Stimulated activated CD4-positive, alpha-beta T cell treated with anti-CD3 and anti-CD28 coated beads, Interleukin-2, amount 100 ng/mL, for 4 hours (primary cell): ENCODE measurements at regions not wholly inside any gene's neighbourhood (a gene's known extent, or its start where the extent isn't known, plus 50 kb on each side); places are given as distances from the start of the nearest gene placed in this dataset.
"Not testable (repeated sequence)": the region's sequence is repeated elsewhere in the genome, so short reads cannot be mapped to it uniquely, and the experiment has no call there.

ENCODE experiments used
- DNase-seq: peaks from one replicate; pipeline ENCODE4 v3.0.0-alpha.2; 2020; ENCODE audit warnings: low read depth

DNA sequence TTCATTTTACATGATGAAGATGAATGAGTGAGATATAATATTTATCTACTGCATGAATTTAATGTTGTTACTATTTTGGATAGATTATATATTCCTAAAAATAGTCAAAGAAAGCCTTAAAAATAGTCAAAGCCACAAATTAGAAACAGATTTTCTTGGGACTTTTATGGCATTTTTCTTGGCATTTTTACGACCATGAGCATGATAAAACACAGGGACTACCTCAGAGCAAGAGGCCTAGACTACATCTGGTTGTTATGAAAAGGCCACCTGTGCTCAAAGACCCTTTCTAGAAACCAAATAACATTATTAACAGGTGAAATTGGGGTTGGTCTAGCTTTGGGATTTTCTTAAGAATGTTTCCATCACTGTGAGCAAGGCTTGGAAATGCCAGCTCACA is 281.0 kb downstream of the OXSM start:
- no peak for DNase-seq

DNA sequence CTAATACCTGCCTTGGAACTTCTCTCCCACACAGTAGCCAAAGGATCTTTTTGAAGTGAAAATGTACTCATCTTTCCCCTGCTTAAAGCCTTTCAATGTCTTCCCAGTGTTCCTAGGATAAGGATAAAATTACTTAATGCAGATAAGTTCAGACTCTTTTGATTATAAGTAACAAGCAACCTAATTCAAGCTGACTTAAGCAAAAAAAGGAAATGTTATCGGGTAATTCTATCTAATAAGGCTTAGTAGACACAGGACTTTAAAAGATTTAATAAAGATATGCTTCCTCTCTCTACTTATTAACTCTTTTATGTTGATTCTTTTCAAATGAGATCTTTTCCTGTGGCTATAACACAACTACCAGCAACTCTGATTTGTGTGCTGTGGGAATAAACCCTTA is 284.2 kb downstream of the OXSM start:
- DNase-seq, result no peak

DNA sequence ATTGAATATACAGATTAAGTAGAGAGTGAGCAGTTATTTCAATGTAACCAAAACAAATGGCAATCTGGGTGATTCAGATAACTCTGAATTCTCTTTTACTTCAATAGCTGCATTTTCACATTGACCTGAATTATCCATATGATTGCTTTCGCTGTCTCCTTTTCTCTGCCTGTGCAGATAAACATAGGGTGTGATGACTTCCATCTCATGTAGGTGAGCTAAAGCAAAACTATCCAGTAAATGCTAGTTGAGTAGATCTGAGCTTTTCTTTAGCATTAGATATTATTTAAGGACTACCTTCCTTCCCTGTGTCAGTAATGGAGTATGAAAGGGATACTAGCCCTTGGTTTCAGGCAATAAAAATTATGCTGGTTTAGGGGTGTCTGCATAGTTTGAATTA is 288.6 kb downstream of the OXSM start:
- no peak for DNase-seq

DNA sequence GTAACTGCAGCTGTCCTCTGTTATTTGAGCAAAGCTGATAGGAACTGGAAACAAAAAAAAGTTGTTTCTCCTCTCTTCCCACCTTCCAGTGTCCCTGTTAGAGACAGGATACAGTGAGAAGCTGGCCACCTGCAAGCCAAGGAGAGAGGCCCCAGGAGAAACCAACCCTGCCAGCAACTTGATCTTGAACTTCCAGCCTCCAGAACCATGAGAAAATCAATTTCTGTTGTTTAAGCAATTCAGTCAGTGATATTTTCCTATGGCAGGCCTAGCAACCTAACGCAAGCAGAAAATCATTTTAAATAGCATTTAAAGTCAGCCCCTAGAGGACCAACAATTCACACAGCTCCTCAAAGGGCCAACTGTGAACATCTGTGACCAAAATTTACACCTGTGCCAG is 291.3 kb downstream of the OXSM start:
- DNase-seq, result no peak

DNA sequence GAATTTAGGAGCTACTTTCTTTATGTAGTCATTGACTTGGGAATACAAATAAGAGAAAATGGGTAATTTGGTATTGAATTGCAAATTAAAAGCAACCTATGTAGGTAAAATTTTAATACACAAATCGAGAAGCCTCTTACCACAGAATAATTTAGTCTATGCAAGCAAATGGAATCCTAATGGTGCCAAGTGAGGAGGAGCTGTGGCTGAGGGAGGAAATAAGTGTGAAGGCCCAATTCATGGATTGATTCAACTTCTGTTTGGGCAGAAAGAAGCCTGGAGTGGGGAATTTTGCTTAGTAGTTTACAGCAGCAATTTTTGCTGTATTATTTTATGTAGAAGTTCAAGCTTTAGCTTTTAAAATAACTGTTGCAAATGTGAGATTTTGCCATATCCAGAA is 291.9 kb downstream of the OXSM start:
- no peak for DNase-seq

DNA sequence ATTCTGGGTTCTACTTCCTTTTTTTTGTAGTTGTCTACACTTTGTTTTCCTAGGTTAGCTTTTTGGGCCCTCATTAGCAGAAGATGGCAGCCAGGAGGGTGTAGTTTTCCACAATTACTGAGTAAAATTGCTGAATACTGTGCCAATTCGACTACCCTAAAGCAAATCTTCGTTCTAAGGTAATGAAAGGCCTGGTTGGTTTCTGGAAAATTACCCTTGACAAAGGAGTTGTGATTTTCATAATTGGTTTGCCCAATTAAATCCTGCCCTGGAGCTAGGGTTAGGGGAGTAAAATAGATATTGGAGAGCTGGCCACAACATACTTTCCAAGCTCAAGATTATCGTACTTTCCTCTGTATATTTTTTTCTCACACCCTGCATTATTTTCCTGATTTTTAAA is 293.0 kb downstream of the OXSM start:
- DNase-seq, result no peak

DNA sequence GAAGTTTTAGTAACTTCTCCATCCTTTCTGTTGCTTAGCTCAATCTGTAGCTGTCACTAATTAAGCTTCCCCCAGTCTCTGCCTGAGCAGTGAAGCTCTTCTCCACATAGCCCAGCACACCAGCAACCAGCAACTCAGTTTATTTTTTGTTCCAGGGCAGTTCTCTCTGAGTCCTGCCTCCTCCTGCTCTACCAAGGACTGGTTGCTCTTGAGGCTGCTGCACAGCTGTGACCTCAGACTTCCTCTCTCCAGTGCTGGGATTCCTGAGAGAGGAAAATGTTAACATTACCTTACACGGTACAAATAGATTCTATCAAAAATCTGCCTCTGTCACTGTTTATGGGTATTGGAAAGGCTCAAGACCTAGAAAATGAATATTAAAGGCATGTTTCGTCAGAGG is 294.7 kb downstream of the OXSM start:
- DNase-seq, result no peak

DNA sequence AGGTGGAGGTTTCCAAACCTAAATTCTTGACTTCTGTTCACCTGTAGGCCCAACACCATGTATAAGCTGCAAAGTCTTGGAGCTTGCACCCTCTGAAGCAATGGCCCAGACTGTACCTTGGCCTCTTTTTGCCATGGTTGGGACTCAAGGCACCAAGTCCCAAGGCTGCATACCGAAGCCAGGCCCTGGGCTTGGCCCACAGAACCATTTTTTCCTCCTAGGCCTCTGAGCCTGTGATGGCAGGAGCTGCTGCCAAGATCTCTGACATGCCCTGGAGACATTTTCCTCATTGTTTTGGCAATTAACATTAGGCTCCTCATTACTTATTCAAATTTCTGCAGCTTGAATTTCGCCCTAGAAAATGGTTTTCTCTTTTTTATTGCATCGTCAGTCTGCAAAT is 297.9 kb downstream of the OXSM start:
- DNase-seq, result no peak

DNA sequence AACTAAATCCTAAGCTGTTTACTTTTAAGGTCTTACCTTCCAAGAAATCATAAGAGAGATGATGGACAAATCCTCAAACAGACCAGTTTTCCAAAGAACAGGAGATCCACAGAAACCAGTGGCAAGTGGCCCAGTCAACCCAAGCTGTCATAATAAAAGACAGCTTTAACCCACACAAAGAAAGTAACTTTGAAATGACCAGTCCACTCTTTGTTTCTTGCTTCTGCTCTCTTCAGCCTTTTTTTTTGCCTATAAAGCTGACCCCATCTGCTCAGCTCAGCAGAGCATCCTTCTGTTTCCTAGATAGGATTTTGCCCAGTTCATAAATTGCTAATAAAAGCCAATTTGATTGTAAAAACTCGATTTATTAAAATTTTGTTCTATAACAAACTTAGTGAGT is 299.4 kb downstream of the OXSM start:
- no peak for DNase-seq

DNA sequence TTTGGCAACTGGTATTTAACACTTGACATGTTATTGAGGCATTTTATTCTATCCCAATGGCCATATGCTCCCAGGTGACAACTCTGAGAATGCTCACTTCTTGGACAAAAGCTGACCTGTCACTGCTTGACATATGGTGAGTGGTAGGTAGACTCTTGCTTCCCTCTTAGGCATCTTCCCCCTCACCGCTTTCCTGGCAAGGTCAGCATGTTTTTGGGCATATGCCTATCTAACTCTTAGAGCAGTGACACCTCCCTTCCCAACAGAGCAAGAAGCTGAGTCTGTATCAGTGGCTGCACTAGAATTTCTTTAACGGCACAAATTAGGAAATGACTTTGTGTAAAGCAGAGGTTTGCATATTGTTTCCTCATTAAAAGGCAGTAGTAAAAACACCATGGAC is 300.7 kb downstream of the OXSM start:
- DNase-seq, result no peak

DNA sequence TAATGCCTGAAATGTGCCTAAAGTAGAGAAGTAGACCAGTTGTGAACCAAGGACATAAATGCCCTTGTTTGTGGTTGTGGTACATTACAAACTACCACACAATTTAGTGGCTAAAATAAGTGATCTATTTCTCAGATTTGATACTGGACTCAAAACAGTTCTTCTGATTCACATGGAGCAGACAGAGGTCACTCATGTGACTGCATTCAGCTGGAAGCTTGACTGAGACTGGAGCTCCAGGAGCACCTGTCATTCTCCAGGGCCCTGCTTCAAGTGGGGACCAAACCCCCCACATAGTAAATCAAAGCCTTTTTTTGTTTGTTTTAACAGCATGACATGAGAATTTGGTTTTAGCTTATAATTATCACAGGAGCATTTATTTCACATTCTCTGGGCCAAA is 301.2 kb downstream of the OXSM start:
- DNase-seq, result no peak

DNA sequence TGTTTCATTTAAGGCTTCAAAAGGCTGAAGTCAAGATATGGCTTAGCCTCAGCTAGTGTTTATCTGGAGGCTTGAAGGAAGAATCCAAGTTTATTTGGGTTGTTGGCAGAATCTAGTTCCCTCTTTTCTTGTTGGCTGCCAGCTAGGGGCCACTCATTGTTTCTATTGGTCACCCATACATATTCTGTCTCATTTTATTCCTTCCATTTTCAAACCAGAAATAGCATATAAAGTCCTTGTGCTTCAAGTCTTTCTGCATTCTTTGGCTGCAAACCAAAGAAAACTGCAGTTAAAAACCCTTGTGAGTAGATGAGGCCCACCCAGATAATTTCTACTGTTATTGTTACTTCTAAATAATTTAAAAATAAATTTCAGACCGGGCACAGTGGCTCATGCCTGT is 301.7 kb downstream of the OXSM start:
- no peak for DNase-seq

DNA sequence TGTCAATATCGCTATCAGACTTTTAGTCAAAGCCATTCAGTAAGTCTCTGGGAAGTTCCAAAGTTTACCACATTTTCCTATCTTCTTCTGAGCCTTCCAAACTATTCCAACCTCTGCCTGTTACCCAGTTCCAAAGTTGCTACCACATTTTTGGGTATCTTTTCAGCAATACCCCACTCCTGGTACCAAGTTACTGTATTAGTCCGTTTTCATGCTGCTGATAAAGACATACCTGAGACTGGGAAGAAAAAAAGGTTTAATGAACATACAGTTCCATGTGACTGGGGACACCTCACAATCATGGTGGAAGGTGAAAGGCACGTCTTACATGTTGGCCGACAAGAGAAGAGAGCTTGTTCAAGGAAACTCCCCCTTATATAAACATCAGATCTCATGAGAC is 307.2 kb downstream of the OXSM start:
- DNase-seq, result not testable (repeated sequence)

DNA sequence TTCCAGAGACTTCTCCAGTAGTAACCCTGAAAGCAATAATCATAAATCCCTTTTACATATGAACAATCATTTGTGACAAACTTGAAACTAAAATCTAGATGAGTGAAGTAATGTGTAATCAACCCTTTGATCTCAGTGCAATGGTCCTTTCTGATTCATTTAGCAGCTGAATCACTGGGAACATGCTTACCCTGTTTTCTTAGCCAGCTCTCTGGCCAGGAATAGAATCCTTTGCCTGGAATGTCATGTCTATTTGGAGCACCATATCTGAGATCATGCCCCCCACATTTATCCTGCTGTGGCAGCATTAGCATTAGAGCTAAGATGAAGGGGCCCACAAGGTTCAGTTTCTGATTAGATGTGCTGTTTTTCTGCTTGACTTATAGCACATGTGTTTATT is 309.8 kb downstream of the OXSM start:
- DNase-seq, result no peak

DNA sequence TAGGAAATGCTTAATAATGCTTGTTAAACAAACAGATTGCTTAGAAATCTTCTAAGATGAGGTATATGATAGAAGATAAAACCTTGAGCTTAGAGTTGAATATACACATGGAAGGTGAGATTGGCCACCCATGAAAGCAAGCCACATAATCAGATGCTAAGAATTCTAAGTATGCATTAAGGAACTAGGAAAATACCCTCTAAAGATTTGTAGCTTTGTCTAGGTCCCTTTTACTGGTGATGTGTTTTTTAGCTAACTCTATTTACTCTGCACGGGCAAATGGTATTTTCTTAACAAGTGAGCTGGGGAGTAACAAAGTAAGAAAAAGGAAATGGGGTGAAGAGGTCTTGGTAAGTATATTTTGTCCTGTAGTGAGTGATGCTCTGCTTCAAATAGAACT is 310.3 kb downstream of the OXSM start:
- DNase-seq, result no peak

DNA sequence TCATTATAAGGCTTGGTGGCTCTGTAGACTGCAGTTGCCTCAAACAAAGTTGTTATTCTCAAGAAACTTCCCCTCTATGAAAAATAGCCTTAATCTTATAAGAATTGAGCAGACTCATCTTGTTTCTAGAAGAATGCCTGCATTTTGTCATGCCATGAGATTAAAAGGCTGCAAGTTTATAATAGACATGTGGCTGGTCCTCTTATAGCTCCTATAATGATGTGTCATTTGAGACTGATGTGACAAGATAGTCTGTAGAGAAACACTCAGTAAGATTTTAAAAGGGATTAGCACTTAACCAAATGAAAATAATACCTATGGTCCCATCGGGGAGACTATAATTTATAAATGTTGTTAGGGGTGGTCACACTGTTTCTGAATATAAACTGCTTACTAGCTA is 312.5 kb downstream of the OXSM start:
- no peak for DNase-seq

DNA sequence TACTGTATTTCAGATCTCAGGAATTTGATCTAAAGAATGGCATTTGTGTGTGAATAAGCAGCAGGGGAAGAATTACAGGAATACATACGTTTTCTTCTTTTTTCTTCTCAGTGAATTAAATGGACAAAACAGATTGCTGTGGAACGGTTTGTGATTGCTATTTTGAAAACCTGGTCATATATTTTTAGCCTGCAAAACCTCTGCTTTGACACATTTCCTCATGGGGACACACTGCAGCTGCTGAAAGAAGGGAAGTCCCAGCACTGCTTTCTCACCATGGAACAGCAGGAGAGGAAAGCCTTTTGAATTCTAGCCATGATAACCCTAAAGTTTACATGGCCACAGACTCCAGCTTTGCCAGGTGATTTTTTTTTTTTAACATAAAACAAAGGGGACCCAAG is 315.0 kb downstream of the OXSM start:
- no peak for DNase-seq

DNA sequence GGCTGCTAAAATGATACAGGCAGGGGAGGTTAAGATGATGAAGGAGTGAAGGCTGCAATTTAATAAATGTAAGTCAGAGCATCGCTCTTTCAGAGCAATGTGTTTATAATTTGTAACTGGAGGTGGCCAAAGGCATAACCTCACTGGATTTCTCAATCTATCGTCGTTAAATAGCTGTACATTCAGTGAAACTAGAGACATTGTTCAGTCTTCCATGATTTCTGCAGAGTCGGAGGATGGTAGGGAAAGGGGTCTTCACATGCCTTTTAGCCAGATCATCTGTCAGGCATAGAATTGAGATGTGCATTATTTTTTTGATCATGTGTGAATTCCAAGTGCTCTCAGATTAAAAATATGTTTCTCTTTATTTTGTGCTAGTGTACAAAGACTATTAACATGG is 315.4 kb downstream of the OXSM start:
- DNase-seq, result no peak

DNA sequence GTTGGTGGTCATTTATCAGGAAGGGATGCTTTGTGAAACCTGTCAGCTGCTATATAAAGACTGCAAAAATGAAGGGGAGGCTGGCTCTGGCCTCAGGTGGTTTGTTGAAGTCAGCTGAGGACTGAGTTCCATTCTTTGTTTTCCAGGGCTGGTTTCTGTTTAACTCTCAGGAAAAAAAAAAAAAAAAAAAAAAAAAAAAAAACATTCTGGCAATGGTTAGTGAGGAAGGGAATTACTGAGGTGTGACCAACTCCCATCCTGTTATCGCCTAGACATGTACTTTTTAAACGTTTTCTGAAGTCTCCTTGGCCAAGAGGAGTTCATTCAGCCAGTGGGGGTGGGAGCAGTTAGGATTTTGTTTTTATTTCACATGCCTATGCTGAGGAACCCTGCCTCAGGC is 316.3 kb downstream of the OXSM start:
- DNase-seq, result no peak

DNA sequence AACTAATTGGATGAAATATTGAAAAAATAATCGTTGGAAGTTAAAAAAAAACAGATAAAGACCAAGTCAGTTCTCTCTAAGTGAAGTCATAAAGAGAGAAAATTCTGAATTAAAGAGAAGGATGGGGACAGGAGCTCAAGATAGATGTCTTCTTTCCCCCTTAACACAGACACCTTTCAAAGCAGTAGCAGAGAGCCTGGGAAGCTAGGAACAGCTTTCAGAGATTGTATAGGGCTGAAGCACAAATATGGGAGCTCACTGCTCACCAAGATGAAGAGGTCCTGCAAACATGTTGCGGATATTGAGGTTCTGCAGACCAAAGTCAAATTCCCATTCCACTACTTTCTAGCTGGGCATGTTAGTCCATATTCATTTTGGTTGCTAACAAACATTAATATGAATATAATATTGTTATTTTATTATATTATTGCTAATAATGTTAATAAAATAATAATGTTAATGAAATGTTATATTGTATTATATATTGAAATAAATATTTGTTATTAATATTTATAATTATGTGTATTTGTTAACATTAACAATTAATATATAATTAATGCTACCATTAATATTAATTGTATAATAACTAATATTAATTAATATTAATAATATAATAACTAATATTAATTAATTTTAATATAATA is 319.1 kb downstream of the OXSM start:
- no peak for DNase-seq

DNA sequence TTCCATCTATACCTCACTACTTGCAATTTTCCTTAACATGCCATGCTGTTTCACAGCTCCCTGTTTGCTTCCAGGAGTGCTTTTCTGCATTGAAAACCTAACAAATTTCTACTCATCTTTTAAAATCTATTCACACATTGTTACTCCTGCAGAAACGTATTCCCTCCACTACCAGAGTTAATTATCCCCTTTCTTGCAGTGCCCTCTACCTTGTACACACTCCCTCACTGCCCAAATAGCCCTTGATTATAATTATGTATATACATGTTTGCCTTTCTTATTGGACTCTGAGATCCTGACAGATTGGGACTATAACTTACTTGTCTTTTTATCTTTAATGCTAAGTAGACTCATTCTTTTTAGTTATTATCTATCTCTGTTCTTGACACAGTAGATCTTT is 325.0 kb downstream of the OXSM start:
- DNase-seq, result no peak

DNA sequence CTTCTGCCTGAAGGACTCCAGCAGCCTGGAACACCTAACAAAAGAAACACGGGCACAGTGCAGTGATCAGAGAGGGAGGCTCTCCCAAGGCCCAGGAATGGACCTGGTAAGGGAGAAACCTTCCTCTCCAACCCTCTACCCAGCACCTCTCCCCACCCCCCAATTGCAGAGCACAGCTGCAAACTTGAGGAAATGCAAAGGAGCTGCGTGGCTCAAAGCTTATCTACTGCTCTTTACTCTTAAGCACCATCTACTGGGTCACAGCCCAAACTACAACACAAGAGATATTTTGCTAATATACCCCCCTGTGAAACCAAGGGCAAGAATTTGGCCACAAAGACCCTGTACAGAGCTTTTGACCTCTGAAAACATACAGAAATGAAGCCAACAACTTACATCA is 328.3 kb downstream of the OXSM start:
- no peak for DNase-seq

DNA sequence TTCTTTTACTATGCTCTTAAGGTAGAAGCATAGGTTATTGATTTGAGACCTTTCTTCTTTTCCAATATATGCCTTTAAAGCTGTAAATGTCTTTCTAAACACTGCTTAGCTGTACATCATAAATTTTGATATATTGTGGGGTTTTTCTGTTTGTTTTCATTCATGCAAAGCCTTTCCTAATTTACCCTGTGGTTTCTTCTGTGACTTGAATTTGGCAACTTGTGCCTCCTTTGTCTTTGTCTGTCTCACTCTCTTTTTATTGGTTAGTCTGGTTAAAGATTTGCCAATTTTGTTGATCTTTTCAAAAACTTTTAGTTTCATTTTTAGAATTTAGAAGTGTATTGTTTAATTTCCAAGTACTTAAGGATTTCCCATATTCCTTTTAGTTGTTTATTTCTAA is 343.1 kb downstream of the OXSM start:
- DNase-seq, result no peak

DNA sequence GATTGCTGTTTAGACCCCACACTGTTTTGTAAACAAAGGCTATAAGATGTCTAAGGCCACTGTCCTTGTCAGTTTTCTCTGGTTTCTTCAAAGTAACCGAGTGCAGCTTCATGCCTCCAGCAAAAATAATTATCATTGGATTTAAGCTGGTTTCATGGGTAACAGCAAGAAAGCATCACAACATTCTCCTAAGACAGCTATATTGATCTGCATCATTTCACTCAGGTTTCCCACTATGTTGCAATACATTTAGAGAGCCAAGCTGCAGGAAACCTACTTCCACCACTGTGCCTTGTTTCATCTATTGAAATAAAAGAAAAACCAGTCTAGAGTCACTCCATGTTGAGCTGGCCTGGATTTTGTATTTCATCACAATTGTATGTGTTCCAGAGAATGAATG is 351.4 kb downstream of the OXSM start:
- DNase-seq, result no peak

DNA sequence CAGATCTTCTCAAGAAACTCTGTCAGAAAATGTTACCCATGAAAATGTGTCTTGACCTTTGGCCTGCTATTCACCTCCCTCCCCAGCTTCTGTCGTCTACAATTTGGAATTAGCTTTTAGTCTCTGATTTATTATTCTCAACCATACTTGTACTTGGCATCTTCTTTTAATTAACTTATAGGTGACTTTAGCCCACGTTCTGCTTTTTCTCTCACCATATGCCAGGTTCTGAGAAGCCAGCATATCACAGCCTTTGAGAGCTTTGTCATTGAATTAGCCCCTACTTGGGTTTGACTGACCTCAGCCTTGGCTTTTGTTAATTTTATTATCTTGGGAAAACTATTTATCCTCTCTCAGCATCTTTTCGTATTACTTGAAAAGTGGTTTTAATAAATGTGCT is 355.9 kb downstream of the OXSM start:
- DNase-seq, result no peak
